Upper lobe of left lung (tissue), 6 donors: ENCODE measurements at regions not wholly inside any gene's neighbourhood (a gene's known extent, or its start where the extent isn't known, plus 50 kb on each side); places are given as distances from the start of the nearest gene placed in this dataset.

Experiments
- ATAC-seq, 2 donors: fragments of 200-7000 bp; cut with Tn5 transposase; one replicate each; pipeline ENCODE4 v1.9.1; 2022; ENCODE audit warnings: mild to moderate bottlenecking in 2 of 2, moderate library complexity in 2 of 2; ENCODE audit not compliant: low FRiP score in 2 of 2
- DNase-seq, 2 donors: peaks; one replicate each; pipeline ENCODE4 v3.0.0-alpha.2; 2019 to 2020
- H3K27ac ChIP-seq, 4 donors: fragments of 200-600 bp; sonication (generic); one replicate each; pipeline ENCODE4 v1.5.1; 2016 to 2019
- H3K27me3 ChIP-seq, 4 donors: fragments of 200-600 bp; sonication (generic); one replicate each; pipeline ENCODE4 v1.5.1; 2017 to 2019
- H3K36me3 ChIP-seq, 4 donors: fragments of 200-600 bp; sonication (generic); one replicate each; pipeline ENCODE4 v1.5.1; 2016 to 2019
- H3K4me1 ChIP-seq, 4 donors: fragments of 200-600 bp; sonication (generic); one replicate each; pipeline ENCODE4 v1.5.1; 2018 to 2019
- H3K4me3 ChIP-seq, 4 donors: fragments of 200-600 bp; sonication (generic); one replicate each; pipeline ENCODE4 v1.5.1; 2017 to 2019; ENCODE audit warnings: mild to moderate bottlenecking in 2 of 4, moderate library complexity in 1 of 4
- H3K9me3 ChIP-seq, 4 donors: fragments of 200-600 bp; sonication (generic); one replicate each; pipeline ENCODE4 v1.5.1; 2018 to 2019
- EP300 ChIP-seq, 4 donors: sonication (generic); formaldehyde crosslinking; IDR thresholded peaks; one replicate each; pipeline ENCODE4 v1.5.1; 2017; ENCODE audit warnings: antibody characterized with exemption in 4 of 4, control low read depth in 2 of 4
- POLR2A ChIP-seq, 4 donors: fragments of 450-650 bp; IDR thresholded peaks; one replicate each; pipeline ENCODE4 v1.5.1; 2016 to 2017; ENCODE audit warnings: antibody characterized with exemption in 4 of 4, mild to moderate bottlenecking in 2 of 4
- POLR2AphosphoS5 ChIP-seq, 2 donors: sonication (generic); formaldehyde crosslinking; IDR thresholded peaks; one replicate each; pipeline ENCODE4 v1.5.1; 2017; ENCODE audit warnings: antibody characterized with exemption in 2 of 2
- WGBS, 2 donors: methylation state at CpG; one replicate each; pipeline ENCODE4 v1.1.5; 2017 to 2018; 5-methylcytosine and 5-hydroxymethylcytosine counted together
- TF ChIP-seq, protein P1 (sequence below), 6 experiments: fragments of 450-650 bp in 4 of 6; fragments of 200-600 bp in 2 of 6; sonication (generic) in 2 of 6; IDR thresholded peaks; one replicate each; pipeline ENCODE4 v1.5.1; 2016 to 2019; ENCODE audit warnings: antibody characterized with exemption in 6 of 6
- donor health status: DM: no; HTN: no; CAD: no; lungs with moderate emphysema.
- donor health status: DM: no; HTN: yes; CAD: no; lungs with severe emphysema.

DNA sequence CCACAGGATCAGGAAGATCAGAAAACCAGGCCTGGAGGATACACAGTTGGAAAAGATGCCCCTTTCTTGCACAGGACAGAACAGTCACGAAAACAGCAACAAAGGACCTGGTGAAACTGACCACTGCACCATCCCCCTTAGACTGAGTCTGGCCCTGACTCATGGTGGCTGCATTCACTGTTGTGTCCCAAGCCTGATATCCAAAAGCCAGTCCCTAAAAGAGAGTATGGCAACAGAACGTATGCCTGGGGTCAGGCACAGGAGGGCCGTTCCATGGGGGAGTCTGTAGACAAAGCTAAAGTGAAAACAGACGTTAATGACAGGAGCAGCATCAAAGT is 301.1 kb upstream of the NBEA start:
- Histone ChIP-seq H3K27ac (peak overlapping the region in 1 of 4 donors; percentile 8), H3K27me3 (no peaks in the 10 kb centered on the region), H3K36me3 (no peaks in the 10 kb centered on the region), H3K9me3 (no peaks in the 10 kb centered on the region), H3K4me3 (no peak overlapping the region), H3K4me1 (peaks cover 0 to 5% (median 0%) of the 10 kb centered on the region in 4 donors)
- TF ChIP-seq EP300 (IDR thresholded peaks at IDR 0.05) (no peak), POLR2AphosphoS5 (IDR thresholded peaks at IDR 0.05) (no peak)
- 76 to 80% methylated on average over 4 of the region's 4 CpGs for WGBS, 2 donors
- DNase-seq (no peak), ATAC-seq (peak in 1 of 2 donors; percentile 16)

DNA sequence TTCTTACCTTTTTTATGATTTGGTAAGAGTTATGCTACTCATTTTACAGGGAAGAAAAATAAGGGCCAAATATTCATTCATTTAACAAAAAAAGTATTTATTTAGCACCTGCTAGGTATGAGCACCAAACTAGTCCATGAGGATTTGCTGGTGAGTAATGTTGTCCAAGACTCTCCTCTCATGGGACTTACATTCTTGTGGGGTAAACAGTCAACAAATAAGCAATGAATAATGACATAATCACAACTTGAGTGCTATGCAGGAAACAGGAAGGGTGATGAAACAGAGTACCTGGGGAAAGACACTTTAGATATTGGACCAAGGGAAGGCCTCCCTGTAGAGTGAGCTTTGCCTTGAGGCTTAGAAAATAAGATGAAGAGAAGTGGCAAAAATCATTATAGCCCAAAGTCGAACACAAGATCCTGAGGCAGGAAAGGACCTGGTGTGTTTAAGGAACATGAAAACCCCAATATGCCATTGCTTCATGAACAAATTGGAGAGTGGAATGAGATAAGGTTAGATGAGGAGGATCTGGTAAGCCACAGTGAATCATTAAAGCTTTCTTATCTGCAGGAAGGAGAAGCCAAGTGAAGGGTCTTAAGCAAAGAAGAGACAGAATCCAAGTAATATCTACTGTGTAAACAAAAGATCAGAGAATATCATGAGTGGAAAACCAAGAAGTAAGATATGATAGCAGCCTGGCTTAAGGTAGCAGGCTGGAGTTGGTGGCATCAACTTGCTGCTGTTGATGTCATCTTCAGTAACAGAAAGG is 294.5 kb upstream of the NBEA start:
- TF ChIP-seq EP300 (IDR thresholded peaks at IDR 0.05) = no peak
- TF ChIP-seq POLR2A (IDR thresholded peaks at IDR 0.05) = no peak
- TF ChIP-seq, protein P1, sequence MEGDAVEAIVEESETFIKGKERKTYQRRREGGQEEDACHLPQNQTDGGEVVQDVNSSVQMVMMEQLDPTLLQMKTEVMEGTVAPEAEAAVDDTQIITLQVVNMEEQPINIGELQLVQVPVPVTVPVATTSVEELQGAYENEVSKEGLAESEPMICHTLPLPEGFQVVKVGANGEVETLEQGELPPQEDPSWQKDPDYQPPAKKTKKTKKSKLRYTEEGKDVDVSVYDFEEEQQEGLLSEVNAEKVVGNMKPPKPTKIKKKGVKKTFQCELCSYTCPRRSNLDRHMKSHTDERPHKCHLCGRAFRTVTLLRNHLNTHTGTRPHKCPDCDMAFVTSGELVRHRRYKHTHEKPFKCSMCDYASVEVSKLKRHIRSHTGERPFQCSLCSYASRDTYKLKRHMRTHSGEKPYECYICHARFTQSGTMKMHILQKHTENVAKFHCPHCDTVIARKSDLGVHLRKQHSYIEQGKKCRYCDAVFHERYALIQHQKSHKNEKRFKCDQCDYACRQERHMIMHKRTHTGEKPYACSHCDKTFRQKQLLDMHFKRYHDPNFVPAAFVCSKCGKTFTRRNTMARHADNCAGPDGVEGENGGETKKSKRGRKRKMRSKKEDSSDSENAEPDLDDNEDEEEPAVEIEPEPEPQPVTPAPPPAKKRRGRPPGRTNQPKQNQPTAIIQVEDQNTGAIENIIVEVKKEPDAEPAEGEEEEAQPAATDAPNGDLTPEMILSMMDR (IDR thresholded peaks at IDR 0.05) = no peak
- no peak for TF ChIP-seq POLR2AphosphoS5 (IDR thresholded peaks at IDR 0.05)
- WGBS, 2 donors = 80 to 88% methylated on average over 1 of the region's 1 CpG

DNA sequence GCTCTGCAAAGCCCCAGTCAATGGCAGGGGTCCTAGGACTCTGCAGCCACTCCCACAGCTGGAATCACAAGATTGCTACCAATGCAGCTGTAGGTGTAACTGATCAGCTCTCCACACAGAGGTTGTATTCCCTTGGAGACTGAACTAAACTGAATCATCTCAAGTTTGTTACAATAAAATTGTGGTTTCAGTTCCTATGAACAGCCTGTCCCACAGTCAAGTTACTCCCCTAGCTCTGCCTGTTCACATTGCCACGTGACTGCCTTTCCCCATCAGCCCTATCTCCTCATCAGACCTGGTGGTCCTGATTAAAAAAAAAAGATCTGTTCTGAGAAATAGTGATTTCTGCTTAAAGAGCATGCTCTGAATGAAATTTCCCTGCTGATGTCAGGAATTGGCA is 287.9 kb upstream of the NBEA start:
- TF ChIP-seq POLR2AphosphoS5 (IDR thresholded peaks at IDR 0.05) (no peak), EP300 (IDR thresholded peaks at IDR 0.05) (no peak), POLR2A (IDR thresholded peaks at IDR 0.05) (no peak)
- TF ChIP-seq, protein P1 (IDR thresholded peaks at IDR 0.05) = no peak
- WGBS, 2 donors = 42 to 62% methylated on average over 1 of the region's 1 CpG
- Histone ChIP-seq H3K36me3 (no peaks in the 10 kb centered on the region), H3K4me3 (no peak overlapping the region), H3K9me3 (peaks cover 0 to 4% (median 0%) of the 10 kb centered on the region in 4 donors), H3K27me3 (no peaks in the 10 kb centered on the region), H3K4me1 (no peaks in the 10 kb centered on the region), H3K27ac (no peak overlapping the region)
- ATAC-seq (no peak), DNase-seq (no peak)

More for the DNA sequence above, 294.5 kb upstream of the NBEA start:
- no peak overlapping the region for H3K4me3 ChIP-seq
- no peaks in the 10 kb centered on the region for H3K27me3 ChIP-seq
- DNase-seq (no peak), ATAC-seq (no peak)
- no peaks in the 10 kb centered on the region for H3K36me3 ChIP-seq
- H3K4me1 ChIP-seq = no peaks in the 10 kb centered on the region
- H3K9me3 ChIP-seq = peaks cover 0 to 4% (median 0%) of the 10 kb centered on the region in 4 donors
- no peak overlapping the region for H3K27ac ChIP-seq

DNA sequence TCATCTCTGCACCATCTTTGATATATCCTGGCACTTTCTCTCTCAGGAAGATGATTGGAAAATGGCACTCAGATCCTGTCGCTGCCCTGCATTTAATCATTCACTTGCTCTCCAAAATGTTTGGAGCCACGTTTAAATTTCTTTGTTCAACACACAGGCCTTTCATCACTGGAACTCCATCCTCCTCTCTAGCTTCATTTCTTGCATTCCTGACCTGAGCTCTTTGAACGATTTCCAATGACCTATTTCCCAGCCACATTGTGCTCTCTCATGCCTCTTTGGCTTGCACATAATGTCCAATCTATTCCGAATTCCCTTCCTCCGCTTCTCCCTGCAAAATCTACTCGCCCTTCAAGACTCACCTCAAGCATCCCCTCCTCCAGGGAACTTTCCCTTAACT is 287.4 kb upstream of the NBEA start:
- DNase-seq = no peak
- TF ChIP-seq, protein P1 (IDR thresholded peaks at IDR 0.05) = no peak
- TF ChIP-seq EP300 (IDR thresholded peaks at IDR 0.05) (no peak), POLR2AphosphoS5 (IDR thresholded peaks at IDR 0.05) (no peak), POLR2A (IDR thresholded peaks at IDR 0.05) (no peak)

DNA sequence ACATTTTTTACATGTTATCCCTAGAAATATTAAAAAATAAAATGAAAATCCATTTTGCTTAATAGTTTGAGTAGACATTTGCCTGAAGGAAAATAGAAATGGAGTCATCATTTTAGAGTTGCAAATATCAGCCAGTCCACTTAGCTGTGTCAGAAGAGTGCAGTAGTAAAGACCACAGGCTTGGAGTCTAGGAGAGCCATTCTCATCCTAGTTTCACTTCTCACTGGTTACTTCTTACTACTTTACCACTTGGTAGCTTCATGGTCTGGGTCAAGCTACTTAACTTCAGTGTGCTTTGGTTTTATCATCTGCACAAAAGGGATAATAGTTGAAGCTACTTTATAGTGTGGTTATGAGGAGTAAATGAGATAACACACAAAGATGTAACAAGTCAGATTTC is 286.5 kb upstream of the NBEA start:
- Histone ChIP-seq H3K9me3 (peaks cover 0 to 4% (median 0%) of the 10 kb centered on the region in 4 donors), H3K4me3 (no peak overlapping the region), H3K27me3 (no peaks in the 10 kb centered on the region), H3K4me1 (no peaks in the 10 kb centered on the region), H3K36me3 (no peaks in the 10 kb centered on the region), H3K27ac (no peak overlapping the region)
- TF ChIP-seq EP300 (IDR thresholded peaks at IDR 0.05) (no peak), POLR2A (IDR thresholded peaks at IDR 0.05) (no peak)
- TF ChIP-seq, protein P1 (IDR thresholded peaks at IDR 0.05) = no peak
- no peak for ATAC-seq
- no peak for DNase-seq

More for the DNA sequence above, 287.4 kb upstream of the NBEA start:
- WGBS, 2 donors = 52 to 53% methylated on average over 6 of the region's 6 CpGs
- no peak overlapping the region for H3K27ac ChIP-seq
- H3K9me3 ChIP-seq = peaks cover 0 to 4% (median 0%) of the 10 kb centered on the region in 4 donors
- no peaks in the 10 kb centered on the region for H3K27me3 ChIP-seq
- no peaks in the 10 kb centered on the region for H3K36me3 ChIP-seq
- H3K4me1 ChIP-seq = no peaks in the 10 kb centered on the region
- ATAC-seq = no peak
- H3K4me3 ChIP-seq = no peak overlapping the region
